ENCODE measurements at regions not wholly inside any gene's neighbourhood (a gene's known extent, or its start where the extent isn't known, plus 50 kb on each side); places are given as distances from the start of the nearest gene placed in this dataset.

DNA sequence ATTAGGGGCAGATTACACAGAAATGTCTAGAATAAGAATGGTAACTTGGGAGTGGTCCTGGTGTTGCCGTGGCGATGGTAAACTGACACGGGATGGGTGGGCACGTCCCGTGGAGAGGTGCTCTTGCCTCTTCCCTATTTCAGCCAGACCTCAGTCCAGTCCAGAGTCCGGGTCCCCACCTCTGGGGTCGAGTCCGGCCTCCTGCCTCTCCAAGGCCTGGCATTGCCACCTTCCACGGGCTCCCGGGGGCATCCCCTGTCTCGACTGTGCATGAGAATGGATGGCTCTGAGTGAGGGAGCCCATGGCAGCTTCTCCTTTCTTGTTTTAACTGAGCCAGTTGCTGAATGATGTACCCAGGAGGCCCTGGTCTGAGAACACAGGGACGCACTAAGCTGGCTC, 142.3 kb downstream of the SOX1 start:
- TF ChIP-seq, protein P1, sequence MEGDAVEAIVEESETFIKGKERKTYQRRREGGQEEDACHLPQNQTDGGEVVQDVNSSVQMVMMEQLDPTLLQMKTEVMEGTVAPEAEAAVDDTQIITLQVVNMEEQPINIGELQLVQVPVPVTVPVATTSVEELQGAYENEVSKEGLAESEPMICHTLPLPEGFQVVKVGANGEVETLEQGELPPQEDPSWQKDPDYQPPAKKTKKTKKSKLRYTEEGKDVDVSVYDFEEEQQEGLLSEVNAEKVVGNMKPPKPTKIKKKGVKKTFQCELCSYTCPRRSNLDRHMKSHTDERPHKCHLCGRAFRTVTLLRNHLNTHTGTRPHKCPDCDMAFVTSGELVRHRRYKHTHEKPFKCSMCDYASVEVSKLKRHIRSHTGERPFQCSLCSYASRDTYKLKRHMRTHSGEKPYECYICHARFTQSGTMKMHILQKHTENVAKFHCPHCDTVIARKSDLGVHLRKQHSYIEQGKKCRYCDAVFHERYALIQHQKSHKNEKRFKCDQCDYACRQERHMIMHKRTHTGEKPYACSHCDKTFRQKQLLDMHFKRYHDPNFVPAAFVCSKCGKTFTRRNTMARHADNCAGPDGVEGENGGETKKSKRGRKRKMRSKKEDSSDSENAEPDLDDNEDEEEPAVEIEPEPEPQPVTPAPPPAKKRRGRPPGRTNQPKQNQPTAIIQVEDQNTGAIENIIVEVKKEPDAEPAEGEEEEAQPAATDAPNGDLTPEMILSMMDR (IDR thresholded peaks at IDR 0.05; ENCODE audit: low read depth, low read length): no peak
- TF ChIP-seq MYC (IDR thresholded peaks at IDR 0.05; ENCODE audit: low read depth, low read length): no peak
- no peak for TF ChIP-seq POLR2A (IDR thresholded peaks at IDR 0.05; ENCODE audit: extremely low read depth, insufficient read length)
- TF ChIP-seq, protein P2, sequence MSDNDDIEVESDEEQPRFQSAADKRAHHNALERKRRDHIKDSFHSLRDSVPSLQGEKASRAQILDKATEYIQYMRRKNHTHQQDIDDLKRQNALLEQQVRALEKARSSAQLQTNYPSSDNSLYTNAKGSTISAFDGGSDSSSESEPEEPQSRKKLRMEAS (IDR thresholded peaks at IDR 0.05; ENCODE audit: low read depth, low read length): no peak
